GM18498 (cell line): ENCODE measurements at regions not wholly inside any gene's neighbourhood (a gene's known extent, or its start where the extent isn't known, plus 50 kb on each side); places are given as distances from the start of the nearest gene placed in this dataset.

Source experiments
- ATAC-seq: cut with Tn5 transposase; IDR thresholded peaks from one replicate; pipeline ENCODE4 v1.9.1; 2021; ENCODE audit warnings: mild to moderate bottlenecking, moderate library complexity; ENCODE audit not compliant: unreplicated experiment

DNA sequence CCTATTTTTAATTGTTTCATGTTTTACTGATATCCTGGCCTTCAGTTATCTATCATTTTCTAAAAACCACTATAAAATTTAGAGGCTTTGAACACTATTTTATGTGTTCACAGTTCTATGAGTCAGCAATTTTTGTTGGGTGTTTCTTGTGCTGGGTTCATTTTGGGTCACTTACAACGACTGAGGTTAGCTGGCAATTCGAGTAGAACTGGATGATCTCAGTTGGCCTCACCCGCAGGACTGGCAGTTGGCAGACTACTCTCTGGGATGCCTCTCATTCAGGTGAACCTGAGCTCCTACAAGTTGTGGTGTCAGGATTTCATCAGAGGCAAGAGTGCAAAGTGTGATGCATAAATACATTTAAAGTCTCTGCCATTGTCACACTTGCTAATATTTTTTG is 151.0 kb upstream of the PAPPA start:
- ATAC-seq = no peak

DNA sequence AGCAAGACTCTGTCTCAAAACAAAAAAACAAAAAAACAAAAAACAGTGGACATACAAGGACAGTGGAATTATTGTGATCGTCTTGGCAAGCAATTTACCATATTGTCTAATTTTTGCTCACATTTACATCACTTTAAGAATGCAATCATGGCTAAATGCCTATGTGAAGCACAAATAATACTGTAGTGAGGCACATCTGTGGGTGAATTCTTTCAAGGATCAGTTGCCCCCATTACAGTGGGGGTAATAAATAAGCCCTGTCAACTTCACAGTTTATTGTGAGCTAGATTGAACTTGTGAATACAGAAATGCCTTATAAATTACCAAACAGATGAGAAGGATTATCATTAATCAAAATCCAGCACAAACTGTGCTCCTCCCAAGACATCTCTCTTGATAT is 150.2 kb upstream of the PAPPA start:
- ATAC-seq = no peak

DNA sequence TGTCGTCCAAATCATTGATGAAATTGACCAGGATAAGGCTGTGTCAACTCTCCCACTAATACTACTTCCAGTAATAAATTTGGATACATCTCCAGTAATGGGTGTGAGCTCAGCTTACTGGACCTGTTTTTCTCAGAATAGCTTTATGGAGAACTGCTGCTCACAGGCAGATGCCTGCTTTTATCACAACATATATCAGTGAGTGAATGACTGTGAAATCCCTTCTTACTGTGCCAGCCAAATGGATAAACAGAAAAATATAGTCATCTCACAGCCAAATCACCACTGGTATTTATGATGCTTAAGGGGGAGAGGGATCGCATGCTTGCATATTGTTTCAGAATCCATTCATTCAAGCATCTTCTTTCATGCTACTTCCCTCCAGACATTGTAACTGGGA is 148.4 kb upstream of the PAPPA start:
- ATAC-seq = no peak

DNA sequence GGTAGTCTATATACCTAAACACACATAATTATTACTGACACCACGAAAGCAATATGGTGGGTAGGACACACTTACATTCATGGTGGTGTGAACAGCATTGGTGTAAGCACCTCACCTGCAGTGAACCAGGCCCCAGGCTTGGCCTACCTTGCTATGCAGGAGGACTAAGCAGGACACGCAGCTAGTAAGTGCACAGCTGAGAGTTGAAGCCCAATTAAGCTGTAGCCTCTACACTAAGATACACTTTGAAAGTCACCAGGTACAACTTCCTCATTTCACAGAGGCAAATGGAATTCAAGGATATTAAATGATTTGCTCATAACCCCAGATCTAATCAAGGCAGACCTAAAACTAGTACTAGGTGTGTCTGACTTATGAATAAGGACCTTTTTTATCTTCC is 145.8 kb upstream of the PAPPA start:
- no peak for ATAC-seq

DNA sequence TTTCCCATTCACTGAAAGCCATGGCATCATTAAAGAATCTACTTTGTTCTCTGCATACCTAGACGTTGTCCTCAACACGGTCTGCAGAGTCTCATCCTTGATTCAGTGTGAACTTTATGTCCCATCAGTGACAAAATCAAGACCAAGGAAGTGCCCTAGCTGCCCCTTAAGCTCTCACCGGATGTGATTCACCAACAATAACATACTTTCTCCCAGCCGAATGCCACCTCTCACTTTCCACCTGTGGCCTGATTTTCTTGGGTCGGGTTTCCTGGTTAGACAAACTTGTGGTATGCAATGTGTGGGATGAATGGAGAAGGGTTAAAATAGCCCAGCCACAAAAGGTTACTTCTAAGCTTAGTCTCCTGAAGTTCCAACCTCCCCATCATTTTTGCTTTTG is 145.3 kb upstream of the PAPPA start:
- ATAC-seq = no peak

DNA sequence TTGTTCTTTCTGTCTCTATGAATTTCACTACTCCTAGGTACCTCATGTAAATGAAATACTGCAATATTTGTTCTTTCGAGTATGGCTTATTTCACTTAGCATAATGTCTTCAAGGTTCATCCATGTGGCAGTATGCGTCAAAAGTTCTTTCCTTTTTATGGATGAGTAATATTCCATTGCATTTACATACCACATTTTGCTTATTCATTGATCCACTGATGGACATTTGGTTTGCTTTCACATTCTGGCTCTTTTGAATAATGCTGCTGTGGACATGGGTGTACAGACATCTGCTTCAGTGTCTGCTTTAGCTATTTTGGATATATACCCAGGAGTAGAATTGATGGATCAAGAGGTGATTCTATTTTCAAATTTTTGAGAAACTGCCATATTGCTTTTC is 144.2 kb upstream of the PAPPA start:
- ATAC-seq = no peak

DNA sequence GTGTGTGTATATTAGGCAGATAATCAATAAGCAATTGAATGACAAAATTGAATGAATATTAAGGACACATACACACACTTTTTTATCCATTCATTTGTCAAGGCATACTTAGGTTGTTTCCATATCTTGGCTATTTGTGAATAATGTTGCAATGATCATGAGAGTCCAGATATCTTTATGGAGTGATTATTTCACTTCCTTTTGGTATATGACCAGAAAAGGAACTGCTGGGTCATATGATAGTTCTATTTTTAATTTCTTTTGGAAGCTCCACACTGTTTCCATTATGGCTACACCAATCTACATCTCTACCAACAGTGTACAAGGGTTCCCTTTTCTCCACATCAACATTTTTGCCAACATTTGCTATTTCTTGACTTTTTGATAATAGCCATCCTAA is 137.7 kb upstream of the PAPPA start:
- no peak for ATAC-seq

DNA sequence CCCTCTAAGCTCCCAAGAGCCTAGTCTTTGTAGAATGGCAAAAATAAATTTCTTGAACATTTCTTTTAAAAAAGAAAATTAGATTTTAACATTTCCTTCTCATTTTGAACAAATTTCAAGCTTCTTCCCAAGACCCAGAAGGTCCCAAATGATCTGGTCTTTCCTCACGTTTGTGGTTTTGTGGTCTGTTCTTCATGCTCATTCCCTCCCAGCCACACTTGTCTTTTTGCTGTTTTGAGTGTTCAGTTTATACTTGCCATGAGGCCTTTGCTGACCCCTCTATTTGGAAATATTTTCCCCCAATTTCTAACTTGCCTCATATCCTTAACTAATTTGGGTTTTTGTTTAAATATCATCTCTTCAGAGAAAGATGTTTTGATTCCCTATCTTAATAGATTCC is 133.4 kb upstream of the PAPPA start:
- no peak for ATAC-seq

DNA sequence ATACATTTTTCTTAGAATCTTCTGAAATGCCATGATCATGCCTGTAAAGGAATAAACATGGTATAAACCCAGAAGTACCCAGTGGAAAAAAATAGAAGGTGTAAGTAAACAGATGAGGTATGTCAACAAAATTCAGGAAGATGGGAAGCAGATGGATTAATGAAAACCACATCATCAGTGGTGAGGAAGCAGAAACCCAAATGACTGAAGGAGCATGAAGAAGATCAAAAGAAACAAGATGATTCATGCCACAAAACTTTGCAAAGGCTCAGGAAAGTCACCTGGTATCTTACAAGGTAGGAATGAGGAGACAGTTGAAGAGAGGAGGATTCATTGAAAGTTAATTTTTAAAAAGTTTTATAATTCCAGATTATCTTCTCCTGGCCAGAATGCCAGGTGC is 132.8 kb upstream of the PAPPA start:
- ATAC-seq = no peak

DNA sequence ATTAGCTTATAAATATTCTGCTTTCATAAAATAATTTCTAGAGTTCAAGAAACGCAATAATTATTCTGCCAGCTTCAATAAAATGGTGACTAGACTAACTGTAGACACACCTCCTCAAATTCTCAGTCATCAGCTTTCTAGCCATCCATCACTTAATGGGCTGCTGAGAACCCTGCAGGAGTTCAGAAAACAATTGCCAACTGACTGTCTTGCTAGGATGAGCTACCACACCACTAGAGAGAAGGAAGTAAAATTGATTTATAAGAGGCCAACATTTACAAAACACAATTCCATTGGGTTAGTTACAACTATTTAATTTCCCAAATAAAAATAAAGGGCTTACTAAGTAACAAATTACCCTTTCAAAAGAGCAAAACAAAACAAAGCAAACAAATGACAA is 126.5 kb upstream of the PAPPA start:
- no peak for ATAC-seq

DNA sequence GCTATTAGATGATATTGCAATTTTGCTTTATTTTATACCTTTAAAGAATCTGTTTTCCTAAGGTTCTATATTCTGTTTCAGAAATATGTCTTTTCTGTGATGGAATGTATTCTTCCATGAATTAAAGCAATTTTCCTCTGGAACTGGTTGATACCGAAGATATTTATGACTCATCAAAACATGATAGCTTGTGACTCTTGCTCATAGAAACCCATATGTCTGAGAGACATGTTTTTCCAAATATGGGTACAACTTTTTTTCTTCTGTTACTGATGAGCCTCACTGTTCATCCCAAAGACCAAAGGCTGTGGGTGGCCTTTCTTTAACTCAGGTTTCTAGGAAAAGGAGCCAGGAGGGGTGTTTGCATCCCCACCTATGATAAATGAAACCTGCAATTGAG is 126.1 kb upstream of the PAPPA start:
- ATAC-seq = no peak

DNA sequence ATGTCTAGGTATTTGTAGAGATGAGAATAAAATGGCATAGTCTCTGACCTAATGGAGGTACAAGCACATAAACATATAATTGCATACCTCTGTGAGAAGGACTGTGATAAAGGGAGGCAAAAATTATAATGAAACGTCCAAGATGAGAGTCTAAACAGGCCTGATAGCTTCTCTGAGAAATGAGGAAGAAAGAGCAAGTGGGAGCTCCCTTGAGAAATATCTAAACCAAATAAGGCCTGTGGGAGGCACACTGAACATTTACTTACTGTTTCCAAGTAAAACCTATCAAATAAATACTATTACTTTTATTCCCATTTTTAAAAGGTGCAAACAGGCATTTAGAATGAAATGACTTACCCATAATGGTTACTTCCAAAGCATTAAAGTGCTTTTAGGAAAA is 125.6 kb upstream of the PAPPA start:
- ATAC-seq = no peak

DNA sequence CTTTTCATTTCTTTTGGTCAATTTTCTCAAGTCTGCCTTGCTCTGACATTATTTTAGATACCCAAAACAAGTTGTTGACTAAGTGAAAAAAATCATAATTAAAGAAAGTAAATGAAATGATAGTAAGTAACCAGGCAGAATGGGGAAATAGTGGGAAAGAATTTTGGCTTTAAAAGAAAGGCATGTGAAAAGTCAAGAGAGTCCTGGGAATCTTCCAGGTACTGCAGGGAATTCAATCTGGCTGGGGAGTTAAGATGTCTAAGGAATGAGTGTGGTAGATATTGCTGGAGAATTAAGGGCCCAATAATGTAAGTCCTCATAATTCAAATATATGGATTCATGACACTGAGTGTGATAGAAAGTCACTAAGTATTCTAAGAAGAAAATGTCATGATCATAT is 123.1 kb upstream of the PAPPA start:
- ATAC-seq = no peak

DNA sequence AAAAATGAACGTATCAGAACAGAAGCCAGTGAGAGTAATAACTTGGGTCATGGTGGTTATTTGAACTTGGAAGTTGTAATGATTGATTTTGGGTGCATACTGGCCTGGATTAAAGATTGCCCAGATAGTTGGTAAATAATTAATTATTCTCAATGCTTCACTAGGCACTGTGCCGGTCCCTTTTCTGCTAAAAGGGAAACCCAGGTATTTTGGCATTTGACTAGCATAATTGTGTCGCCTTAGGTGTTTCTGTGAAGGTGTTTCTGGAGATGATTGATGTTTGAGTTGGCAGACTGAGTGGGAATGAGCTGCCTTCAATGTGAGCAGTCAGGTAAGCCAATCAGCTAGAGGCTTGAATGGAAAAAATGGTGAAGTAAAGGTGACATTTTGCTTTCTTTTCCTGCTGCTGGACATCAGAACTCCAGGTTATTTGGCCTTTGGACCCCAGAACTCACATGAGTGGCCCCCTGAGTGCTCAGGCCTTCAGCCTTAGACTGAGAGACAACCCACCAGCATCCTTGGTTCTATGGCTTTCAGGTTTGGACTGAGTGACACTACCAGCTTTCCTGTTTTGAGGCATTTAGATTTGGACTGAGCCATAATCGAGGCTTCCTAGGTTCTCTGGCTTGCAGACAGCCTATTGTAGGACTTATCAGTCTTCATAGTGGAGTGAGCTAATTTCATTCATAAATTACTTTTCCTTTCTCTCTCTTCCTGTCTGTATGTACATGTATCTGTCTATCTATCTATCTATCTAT is 120.7 kb upstream of the PAPPA start:
- no peak for ATAC-seq

DNA sequence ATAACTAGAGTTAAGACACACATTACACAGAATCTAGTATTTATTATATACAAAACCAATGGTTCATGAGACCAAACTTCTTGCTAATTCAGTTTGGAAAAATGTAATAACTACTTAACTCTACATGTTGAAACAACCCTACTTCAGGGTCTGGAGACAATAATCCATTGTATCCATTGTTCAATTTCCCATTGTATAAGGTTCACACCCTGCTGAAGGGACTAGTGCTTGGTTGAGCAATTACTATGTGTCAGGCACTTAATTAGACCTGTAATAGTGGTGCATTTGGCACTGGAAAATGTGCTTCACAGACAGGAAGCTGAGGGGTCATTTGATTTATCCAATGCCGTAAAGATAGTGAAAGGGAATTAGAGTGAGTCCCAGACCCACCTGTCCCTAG is 114.3 kb upstream of the PAPPA start:
- no peak for ATAC-seq

DNA sequence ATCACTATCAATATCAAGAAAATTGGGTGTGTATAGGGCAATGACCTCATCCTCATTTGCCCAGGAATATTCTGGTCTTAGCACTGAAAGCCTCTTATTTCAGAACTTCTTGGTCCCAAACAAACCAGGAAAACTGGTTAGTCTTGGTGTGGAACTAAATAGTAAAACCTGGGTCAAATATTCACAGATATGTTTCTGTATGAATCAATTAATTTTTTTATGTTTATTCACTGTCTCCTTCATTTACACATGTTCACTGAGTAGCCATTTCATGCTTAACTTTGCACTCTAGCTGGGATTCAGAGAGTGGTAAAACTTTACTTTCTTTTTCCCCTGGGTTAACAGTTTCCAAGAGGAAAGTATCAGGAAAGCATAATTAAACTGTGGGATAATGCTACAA is 113.7 kb upstream of the PAPPA start:
- no peak for ATAC-seq

DNA sequence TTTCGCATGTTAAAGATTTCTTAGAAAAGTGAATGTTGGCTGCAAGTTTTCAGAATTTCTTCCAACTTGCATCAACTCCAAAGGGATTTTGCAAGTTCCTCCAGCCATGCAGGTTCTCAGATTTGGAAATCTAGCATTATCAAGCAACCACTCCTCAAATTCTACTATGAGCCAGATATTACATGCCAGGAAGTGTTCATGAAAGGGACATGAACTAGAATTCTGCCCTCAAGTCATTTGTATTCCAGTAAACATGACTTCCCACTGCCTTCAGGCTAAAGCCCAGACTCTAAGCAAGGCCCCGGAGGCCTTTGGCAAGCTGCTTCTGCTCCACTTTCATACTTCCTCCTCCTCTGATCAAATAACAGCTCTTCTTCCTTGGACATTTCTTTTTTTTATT is 111.3 kb upstream of the PAPPA start:
- no peak for ATAC-seq

DNA sequence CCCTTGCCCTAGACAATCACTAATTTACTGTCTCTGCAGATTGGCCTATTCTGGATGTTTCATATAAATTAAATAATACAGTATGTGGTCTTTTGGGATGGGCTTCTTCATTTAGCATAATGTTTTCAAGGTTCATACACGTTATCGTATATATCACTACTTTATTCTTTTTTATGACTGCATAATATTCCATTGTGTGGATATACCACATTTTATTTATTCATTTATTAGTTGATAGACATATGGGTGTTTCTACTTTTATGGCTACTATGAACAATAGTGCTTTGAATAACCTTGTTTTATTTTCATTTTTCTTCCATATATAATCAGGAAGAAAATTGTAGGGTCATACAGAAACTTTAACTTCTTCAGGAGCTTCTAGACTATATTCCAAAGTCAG is 108.5 kb upstream of the PAPPA start:
- no peak for ATAC-seq

DNA sequence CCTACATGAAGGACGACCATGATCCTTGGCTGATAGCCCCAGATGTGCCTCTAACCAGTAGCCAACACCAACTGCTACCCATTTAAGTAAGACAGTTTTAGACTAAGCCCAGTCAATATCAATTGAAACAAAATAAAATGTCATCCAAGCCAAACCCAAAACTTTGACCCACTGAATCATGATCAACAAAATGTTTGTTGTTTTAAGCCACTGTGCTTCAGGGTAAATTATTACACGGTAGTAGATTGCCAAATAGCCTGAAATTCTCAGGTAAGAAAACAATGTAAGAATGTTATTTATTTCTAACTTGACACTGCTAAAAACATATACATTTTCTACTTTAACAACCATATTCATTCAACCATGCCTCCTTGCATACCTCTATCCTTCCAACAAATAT is 105.5 kb upstream of the PAPPA start:
- no peak for ATAC-seq

DNA sequence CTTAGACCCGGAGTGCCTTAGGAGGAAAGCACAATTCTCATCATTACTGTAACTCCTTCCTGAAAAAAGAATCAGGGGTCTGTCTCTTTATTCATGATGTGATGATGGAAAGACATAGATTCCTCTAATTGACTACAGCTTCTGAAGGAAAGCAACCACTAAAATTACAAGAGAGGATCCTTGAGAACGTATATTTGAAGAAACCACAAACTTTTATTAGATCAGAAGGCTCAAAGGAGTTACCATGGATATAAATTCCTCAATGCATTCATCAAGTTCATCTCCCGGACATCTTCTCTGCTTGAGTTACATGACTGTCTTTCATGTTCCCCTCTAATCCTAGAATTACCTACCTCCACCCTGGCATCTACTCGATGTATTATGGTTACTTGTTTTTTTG is 104.1 kb upstream of the PAPPA start:
- ATAC-seq = no peak

DNA sequence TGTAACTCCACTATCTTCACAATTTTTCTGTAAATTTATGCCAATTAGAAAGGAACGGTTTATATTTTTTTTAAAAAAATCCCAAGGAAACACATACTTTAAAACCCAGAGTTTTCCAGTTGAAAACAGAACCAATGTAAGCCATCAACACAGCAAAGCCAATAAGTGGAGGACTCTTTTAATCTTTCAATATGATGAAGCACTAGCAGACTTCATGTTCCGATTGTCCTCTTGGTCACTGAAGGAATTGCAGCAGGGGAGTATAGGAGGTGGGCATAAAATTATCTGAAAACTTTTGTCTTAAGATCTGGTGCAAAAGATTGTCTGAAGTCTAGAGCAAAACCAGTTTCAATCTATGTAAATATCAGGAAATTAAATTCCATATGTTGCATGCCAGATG is 102.1 kb upstream of the PAPPA start:
- ATAC-seq = no peak

DNA sequence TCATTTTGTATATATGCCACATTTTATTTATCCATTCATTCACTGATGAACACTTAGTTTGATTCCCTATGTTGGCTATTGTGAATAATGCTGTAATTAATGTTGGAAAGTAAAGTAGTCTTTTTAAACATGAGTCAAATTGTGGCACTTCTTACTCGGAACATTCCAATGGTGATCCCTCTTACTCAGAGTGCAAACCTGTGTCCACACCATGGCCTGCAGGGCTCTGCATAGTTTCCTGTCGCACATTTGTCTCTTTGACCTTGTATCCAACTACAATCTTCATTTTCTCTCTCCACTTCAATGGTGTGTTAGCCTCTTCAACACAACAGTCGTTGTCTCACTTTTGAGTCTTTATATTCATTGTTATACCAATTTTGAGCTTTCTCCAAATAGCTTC is 98.1 kb upstream of the PAPPA start:
- no peak for ATAC-seq

DNA sequence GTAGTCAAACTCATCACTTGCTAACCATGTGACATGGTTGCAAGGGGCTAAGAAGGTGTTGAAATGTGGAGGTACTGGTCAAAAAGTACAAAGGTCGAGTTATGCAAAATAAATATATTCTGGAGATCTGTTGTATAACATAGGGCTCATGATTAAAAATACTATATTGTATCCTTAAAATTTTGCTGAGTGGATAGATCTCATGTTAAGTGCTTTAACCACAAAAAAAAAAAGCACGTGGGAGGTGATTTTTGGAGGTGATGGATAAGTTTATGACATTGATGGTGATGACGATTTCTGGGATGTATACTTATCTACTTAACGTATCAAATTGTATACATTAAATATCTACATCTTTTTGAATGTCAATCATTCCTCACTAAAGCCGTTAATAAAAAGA is 96.2 kb upstream of the PAPPA start:
- no peak for ATAC-seq

DNA sequence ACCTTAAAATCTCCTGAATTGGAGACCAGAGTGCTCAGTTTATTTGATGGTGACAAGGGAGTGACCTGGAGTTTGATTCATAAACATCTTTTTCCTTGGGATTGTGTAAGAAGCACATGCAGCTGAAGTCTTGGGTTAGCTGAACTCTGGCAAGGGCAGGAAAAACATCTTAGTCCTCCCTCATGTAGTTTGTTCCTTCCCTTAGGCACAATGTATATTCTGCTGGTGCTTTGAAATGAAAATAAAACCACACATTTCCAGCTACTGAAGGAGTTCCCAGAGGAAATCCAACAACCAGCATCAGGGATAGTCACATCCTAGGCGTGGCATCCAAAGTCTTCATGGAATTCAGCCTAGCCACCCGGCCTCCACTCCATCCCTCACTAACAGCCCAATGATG is 95.2 kb upstream of the PAPPA start:
- no peak for ATAC-seq
